OCI-LY7 (cell line): ENCODE measurements at regions not wholly inside any gene's neighbourhood (a gene's known extent, or its start where the extent isn't known, plus 50 kb on each side); places are given as distances from the start of the nearest gene placed in this dataset.

ENCODE experiments used
- CTCF ChIP-seq: fragments of 200-600 bp; sonication (generic); conservative IDR thresholded peaks from 2 replicates; pipeline ENCODE4 v1.5.1; 2014; ENCODE audit warnings: mild to moderate bottlenecking, antibody characterized with exemption, low read length, moderate library complexity, mixed read lengths
- EZH2phosphoT487 ChIP-seq: fragments of 200-600 bp; sonication (generic); IDR thresholded peaks from 2 replicates; pipeline ENCODE4 v1.6.1; 2018; ENCODE audit warnings: low read depth, borderline replicate concordance, mild to moderate bottlenecking, mixed run types, antibody characterized with exemption, low read length, moderate library complexity, mixed read lengths

- no peak for TF ChIP-seq CTCF
- no peak for TF ChIP-seq EZH2phosphoT487
Observed at GRCh38 chr17:77654296-77654695, 304.2 kb upstream of the TNRC6C start.
